ENCODE measurements at regions not wholly inside any gene's neighbourhood (a gene's known extent, or its start where the extent isn't known, plus 50 kb on each side); places are given as distances from the start of the nearest gene placed in this dataset.
A peak's percentile ranks its signal among the peaks of the same experiment; 100 is the strongest.
"Not testable (repeated sequence)": the region's sequence is repeated elsewhere in the genome, so short reads cannot be mapped to it uniquely, and the experiment has no call there.

- peak; percentile 30 for DNase-seq (ENCODE audit: low spot score)
Observed at GRCh38 chr2:133884739-133885381, 316.6 kb upstream of the NCKAP5 start.

DNA sequence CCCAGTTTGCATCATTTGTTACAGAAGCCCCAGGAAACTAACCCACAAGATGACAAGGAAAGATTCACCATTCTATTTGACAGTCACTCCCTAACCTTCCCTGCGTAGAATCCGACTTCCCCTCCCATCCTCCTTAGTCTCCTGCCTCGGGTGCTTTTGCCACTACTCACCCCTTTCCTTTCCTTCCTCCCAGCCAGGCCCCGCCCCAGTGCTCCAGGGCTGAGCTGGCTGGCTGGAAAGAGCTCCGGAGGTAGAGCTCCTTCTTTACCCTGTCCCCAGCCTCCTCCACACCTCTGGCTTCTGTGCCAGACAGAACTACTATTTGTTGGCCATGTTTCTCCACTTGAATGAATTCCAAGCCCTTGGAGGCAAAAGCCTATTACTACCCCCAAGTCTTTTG lies 317.6 kb upstream of the NCKAP5 start:
- peak; percentile 36 for DNase-seq (ENCODE audit: low spot score)

GRCh38 chr2:133886735-133887675 lies 318.7 kb upstream of the NCKAP5 start:
- DNase-seq (ENCODE audit: low spot score): peak; percentile 83

DNA sequence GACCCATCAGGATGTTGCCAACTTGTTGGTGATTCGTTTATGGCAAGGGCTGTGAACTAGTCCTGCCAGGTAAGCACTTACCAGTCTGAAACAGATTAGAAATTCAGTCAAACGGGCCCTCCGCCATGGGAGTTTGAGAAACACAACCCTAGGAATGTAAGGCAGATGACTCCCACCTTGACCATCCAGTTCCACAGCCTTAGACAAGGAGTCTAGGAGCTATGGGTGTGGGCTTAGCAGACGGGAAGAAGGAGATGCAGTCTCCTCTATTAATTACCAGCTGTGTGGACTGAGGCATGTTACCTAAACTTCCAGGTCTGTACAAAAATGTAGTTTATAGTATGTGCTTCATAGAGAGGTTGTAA lies 319.4 kb upstream of the NCKAP5 start:
- DNase-seq (ENCODE audit: low spot score): no peak

GRCh38 chr2:133888107-133888506 lies 319.8 kb upstream of the NCKAP5 start:
- DNase-seq (ENCODE audit: low spot score): no peak

DNA sequence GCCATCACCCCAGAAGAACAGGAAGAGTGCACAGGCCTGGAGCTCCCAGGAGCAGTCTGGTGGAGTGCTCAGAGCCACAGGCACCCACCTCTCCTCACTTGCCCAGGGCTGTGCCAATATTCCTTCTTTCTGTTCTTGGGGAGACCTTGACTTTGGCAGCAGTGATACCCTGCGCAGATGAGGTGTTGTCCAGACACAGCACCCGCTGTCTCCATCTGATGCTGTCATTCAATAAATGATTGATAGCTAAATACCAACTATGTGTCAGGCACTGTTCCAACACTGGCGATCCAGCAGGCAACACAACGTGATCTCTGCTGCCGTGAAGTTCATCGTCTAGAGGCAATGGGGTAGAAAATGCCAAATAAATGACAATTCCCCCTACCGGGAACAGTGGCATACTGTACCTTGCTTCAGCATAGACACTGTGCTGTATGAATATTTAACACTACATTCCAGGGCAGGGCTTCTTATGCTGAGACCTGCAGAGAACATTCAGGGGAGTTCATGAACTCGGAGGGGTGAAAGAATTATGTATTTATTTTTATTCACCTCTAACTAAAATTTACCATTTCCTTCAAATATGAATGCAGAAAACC lies 320.5 kb upstream of the NCKAP5 start:
- no peak for DNase-seq (ENCODE audit: low spot score)

- no peak for DNase-seq (ENCODE audit: low spot score)
Observed at GRCh38 chr2:133892352-133892913, 324.2 kb upstream of the NCKAP5 start.

DNA sequence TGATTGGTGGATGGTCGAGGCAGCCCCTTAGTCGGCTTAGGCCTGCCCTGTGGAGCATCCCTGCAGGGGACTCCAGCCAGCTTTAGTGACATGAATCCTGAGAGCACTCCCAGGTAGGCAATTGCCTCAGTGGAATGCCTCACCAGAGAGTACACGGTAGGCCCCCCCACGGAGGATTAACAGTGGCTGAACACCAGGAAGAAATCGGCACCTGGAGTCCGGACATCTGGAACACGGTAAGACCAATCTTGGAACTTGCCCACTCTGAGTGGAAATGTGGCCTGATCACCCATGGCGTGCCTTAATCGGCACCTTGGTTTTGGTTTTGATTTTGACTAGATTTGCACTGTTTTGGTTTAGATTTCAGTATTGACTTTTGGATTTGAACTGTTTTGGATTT lies 326.2 kb upstream of the NCKAP5 start:
- no peak for DNase-seq (ENCODE audit: low spot score)

GRCh38 chr2:133897838-133898237 lies 329.6 kb upstream of the NCKAP5 start:
- DNase-seq (ENCODE audit: low spot score): not testable (repeated sequence)

- DNase-seq (ENCODE audit: low spot score): no peak
Observed at GRCh38 chr2:133900909-133901308, 332.6 kb upstream of the NCKAP5 start.

- no peak for DNase-seq (ENCODE audit: low spot score)
Observed at GRCh38 chr2:133906396-133906795, 338.1 kb upstream of the NCKAP5 start.

DNA sequence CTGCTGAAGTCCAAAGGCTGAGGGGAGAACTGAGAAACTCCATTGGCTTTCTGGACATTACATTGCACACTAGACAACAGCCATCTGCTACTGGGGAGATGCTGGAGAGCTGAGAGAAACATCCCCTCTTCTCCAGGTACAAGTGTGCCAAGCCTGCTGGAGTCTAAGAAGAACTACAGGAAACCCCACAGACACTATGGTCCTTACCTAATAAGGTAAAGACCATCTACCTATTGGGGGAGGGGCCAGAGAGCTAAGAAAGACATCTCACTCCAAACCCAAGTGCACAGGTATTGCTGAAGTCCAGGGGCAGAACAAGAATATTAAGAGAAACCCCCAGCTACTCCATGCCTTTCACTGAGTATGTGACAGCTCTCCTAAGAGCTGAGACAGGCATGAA lies 338.7 kb upstream of the NCKAP5 start:
- no peak for DNase-seq (ENCODE audit: low spot score)

- no peak for DNase-seq (ENCODE audit: low spot score)
Observed at GRCh38 chr2:133908171-133908570, 339.9 kb upstream of the NCKAP5 start.

- DNase-seq (ENCODE audit: low spot score): no peak
Observed at GRCh38 chr2:133918141-133918540, 335.7 kb upstream of the MGAT5 start.

DNA sequence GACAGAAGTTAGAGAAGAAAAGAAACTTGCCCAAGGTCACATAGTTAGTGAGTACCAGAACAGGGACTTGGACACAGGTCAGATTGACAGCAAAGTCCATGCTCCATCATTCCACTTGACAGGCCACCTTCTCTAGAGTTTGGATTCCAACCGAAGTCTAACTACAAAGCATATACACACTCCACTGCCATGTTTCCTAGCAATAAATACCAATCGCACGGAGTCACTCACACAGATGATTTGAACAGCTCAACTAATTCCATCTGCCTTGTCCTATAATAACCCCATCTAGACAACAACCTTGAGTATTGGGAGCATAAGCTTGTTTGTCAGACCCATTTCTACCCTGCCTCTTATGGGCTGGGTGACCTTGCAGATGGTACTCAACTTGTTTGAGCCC lies 334.6 kb upstream of the MGAT5 start:
- peak; percentile 32 for DNase-seq (ENCODE audit: low spot score)

DNA sequence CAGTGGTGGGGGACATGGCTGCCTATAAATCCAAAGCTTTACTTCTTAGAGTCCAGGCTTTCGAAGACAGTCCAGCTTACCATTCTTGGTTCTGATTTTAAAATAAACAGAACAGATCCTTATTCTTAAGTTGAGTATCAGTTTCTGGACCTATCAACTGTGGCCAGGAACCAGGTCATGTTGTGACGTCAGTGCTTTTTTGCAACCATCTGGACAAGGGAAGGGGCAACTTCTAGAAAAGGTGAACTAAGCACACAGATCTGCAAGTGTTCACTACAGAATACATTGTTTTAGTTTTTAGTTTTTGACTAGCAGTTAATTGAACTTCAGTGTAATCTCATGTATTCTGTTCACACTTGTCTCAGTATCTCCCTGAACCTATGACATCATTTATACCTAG lies 326.0 kb upstream of the MGAT5 start:
- no peak for DNase-seq (ENCODE audit: low spot score)

- DNase-seq (ENCODE audit: low spot score): no peak
Observed at GRCh38 chr2:133936096-133936495, 317.8 kb upstream of the MGAT5 start.

DNA sequence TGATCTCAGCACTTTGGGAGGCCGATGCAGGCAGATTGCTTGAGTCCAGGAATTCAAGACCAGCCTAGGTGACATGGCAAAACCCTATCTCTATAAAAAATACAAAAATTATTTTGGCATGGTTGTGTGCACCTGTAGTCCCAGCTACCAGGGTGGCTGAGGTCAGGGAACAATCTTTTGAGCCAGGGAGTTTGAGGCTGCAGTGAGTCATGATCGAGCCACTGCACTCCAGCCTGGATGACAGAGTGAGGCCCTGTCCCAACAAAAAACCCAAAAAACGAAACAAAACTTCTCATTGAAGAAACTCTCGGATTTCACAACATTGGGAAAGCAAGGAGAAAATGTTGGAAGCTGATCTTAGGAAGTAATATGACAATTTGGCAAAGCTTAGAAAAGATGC lies 317.3 kb upstream of the MGAT5 start:
- DNase-seq (ENCODE audit: low spot score): no peak

DNA sequence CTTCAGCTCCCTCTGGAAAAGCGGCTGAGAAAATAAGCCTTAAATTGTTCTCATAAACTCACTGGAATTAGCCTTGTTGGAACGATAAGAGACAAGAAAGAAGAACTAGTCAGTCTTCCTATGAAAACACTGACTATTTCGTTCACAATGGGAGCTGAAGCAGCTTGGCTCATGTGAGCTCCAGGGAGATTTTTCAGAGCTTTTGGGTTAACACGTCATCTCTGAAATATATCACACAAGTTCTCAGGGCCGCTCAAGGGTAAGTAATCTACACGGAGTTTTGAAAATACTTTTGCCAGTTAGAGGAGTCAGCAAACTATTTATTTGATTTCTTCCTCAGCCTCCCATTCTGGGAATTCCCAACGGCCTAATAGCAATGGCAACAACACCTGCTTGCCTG lies 316.2 kb upstream of the MGAT5 start:
- DNase-seq (ENCODE audit: low spot score): no peak

- DNase-seq (ENCODE audit: low spot score): no peak
Observed at GRCh38 chr2:133940134-133940533, 313.7 kb upstream of the MGAT5 start.

DNA sequence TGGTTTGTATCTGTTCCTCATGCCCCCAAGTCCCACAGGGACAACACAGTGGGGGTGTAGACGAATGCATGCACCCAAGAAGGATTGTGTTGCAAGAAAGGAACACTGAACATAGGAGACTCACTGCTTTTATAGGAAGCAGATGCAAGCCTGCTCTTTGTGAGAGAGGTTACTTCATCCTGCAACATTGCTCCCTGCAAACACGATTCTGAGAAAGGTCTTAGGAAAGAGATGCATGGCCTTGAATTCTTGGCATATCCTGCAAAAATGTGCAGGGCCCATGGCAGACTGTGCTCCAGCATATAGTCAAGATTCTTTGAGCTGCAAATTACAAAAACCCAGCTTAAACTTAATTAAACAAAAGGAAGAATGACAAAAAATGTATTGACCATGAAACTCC lies 312.2 kb upstream of the MGAT5 start:
- DNase-seq (ENCODE audit: low spot score): no peak

DNA sequence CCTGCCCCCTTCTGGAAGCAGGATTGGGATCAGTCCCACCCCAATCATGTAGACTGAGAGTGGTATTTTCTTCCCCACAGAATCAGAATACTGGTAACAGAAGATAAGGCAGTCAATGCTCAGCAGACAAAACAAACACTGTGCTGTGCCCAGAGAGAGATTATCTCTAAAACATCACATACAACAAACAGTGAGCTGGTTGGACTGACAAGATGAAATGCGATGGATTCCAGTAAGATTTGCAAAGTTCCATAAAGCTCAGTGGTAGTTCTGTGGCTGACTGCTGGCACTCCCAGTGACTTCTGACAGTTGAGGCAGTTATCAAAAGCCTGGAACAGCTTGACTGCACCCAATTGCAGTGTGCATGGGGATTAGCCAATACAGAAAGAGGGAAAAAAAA lies 311.5 kb upstream of the MGAT5 start:
- DNase-seq (ENCODE audit: low spot score): no peak

- DNase-seq (ENCODE audit: low spot score): no peak
Observed at GRCh38 chr2:133943108-133943507, 310.8 kb upstream of the MGAT5 start.
